HEK293 (cell line): ENCODE measurements at regions not wholly inside any gene's neighbourhood (a gene's known extent, or its start where the extent isn't known, plus 50 kb on each side); places are given as distances from the start of the nearest gene placed in this dataset.

Experiments
- CTCF ChIA-PET: fragments of 350-600 bp; formaldehyde crosslinking; extraction: SDS; loops from one replicate; lab custom pipeline; 2021; ENCODE audit warnings: antibody characterized with exemption; lab: Yijun Ruan, JAX
- POLR2A ChIA-PET: fragments of 300-600 bp; formaldehyde crosslinking; extraction: SDS; loops from one replicate; lab custom pipeline; 2020; ENCODE audit warnings: antibody characterized with exemption, inconsistent platforms; lab: Yijun Ruan, JAX
- H3K27ac ChIP-seq: fragments of 200-500 bp; sonication (Bioruptor generic); 2 replicates; pipeline ENCODE4 v1.5.1; 2014; ENCODE audit warnings: low read depth, low read length, control low read depth, inconsistent platforms; ENCODE audit errors: extremely low read depth
- H3K36me3 ChIP-seq, 2 experiments: fragments of 200-500 bp in 1 of 2; sonication (Bioruptor generic) in 1 of 2; 1 replicate in 1 of 2; 2 replicates in 1 of 2; pipeline ENCODE4 v1.5.1; 2014 to 2017; ENCODE audit warnings: inconsistent platforms in 2 of 2, low read length in 2 of 2; ENCODE audit not compliant: control insufficient read depth in 2 of 2, insufficient read depth in 1 of 2
- H3K4me1 ChIP-seq: fragments of 200-500 bp; sonication (Bioruptor generic); 2 replicates; pipeline ENCODE4 v1.5.1; 2014; ENCODE audit warnings: mild to moderate bottlenecking, low read length, inconsistent platforms; ENCODE audit not compliant: control insufficient read depth, insufficient read depth
- H3K4me3 ChIP-seq: 2 replicates; pipeline ENCODE4 v1.5.1; 2011; ENCODE audit warnings: low read depth, mild to moderate bottlenecking, control low read depth, low read length, moderate library complexity
- H3K9me3 ChIP-seq: fragments of 200-500 bp; sonication (Bioruptor generic); 2 replicates; pipeline ENCODE4 v1.5.1; 2014; ENCODE audit warnings: low read depth, low read length, inconsistent platforms; ENCODE audit not compliant: control insufficient read depth, insufficient read depth
- CTCF ChIP-seq: fragments of 450-650 bp; formaldehyde crosslinking; IDR thresholded peaks from 2 replicates; pipeline ENCODE4 v1.5.1; 2016; ENCODE audit warnings: missing biosample characterization, missing genetic modification characterization
- PBX3 ChIP-seq: sonication (generic); formaldehyde crosslinking; IDR thresholded peaks from 2 replicates; pipeline ENCODE4 v1.8.1; 2022; ENCODE audit warnings: mild to moderate bottlenecking, moderate library complexity, missing genetic modification reagents
- SCRT1 ChIP-seq: fragments of 450-650 bp; formaldehyde crosslinking; IDR thresholded peaks from 2 replicates; pipeline ENCODE4 v1.5.1; 2016; ENCODE audit warnings: missing biosample characterization, missing genetic modification characterization, borderline replicate concordance
- TCF7L2 ChIP-seq: IDR thresholded peaks from 2 replicates; pipeline ENCODE4 v1.6.1; 2011; ENCODE audit warnings: low read depth, mild to moderate bottlenecking, inconsistent platforms, low read length, moderate library complexity, borderline replicate concordance
- ZFP69B ChIP-seq: fragments of 450-650 bp; formaldehyde crosslinking; IDR thresholded peaks from 2 replicates; pipeline ENCODE4 v1.5.1; 2016; ENCODE audit warnings: missing biosample characterization, missing genetic modification characterization
- ZNF169 ChIP-seq: fragments of 450-650 bp; formaldehyde crosslinking; IDR thresholded peaks from 2 replicates; pipeline ENCODE4 v1.5.1; 2016; ENCODE audit warnings: missing biosample characterization, missing genetic modification characterization
- ZNF214 ChIP-seq: fragments of 450-650 bp; formaldehyde crosslinking; IDR thresholded peaks from 2 replicates; pipeline ENCODE4 v1.5.1; 2017; ENCODE audit warnings: missing biosample characterization, mild to moderate bottlenecking, missing genetic modification characterization, borderline replicate concordance
- ZNF239 ChIP-seq: fragments of 450-650 bp; formaldehyde crosslinking; IDR thresholded peaks from 2 replicates; pipeline ENCODE4 v1.5.1; 2016; ENCODE audit warnings: missing biosample characterization, missing genetic modification characterization
- ZNF266 ChIP-seq: fragments of 450-650 bp; formaldehyde crosslinking; IDR thresholded peaks from 2 replicates; pipeline ENCODE4 v1.5.1; 2016; ENCODE audit warnings: missing biosample characterization, missing genetic modification characterization, low read depth
- ZNF302 ChIP-seq: fragments of 450-650 bp; formaldehyde crosslinking; IDR thresholded peaks from 2 replicates; pipeline ENCODE4 v1.5.1; 2016; ENCODE audit warnings: missing biosample characterization, missing genetic modification characterization, low read depth
- ZNF341 ChIP-seq: fragments of 450-650 bp; formaldehyde crosslinking; IDR thresholded peaks from 2 replicates; pipeline ENCODE4; 2016; ENCODE audit warnings: low read depth, missing biosample characterization, missing genetic modification characterization
- ZNF366 ChIP-seq: fragments of 450-650 bp; formaldehyde crosslinking; conservative IDR thresholded peaks from 2 replicates; pipeline ENCODE4 v1.5.1; 2016; ENCODE audit warnings: missing biosample characterization, missing genetic modification characterization
- ZNF514 ChIP-seq: fragments of 450-650 bp; formaldehyde crosslinking; IDR thresholded peaks from 2 replicates; pipeline ENCODE4 v1.5.1; 2016; ENCODE audit warnings: missing biosample characterization, missing genetic modification characterization
- ZNF626 ChIP-seq: fragments of 450-650 bp; sonication (Bioruptor Pico); formaldehyde crosslinking; IDR thresholded peaks from 2 replicates; pipeline ENCODE4 v1.5.1; 2018; ENCODE audit warnings: missing biosample characterization, missing genetic modification characterization, inconsistent platforms
- ZNF776 ChIP-seq: fragments of 450-650 bp; formaldehyde crosslinking; IDR thresholded peaks from 2 replicates; pipeline ENCODE4 v1.5.0; 2017; ENCODE audit warnings: missing biosample characterization, missing genetic modification characterization, borderline replicate concordance
- TF ChIP-seq, protein P1 (sequence below): fragments of 450-650 bp; formaldehyde crosslinking; IDR thresholded peaks from 2 replicates; pipeline ENCODE4 v1.5.1; 2016; ENCODE audit warnings: missing biosample characterization, missing genetic modification characterization
- TF ChIP-seq, protein P2 (sequence below): fragments of 450-650 bp; formaldehyde crosslinking; IDR thresholded peaks from 2 replicates; pipeline ENCODE4 v1.5.1; 2016; ENCODE audit warnings: missing biosample characterization, missing genetic modification characterization
- TF ChIP-seq, protein P3 (sequence below): fragments of 450-650 bp; formaldehyde crosslinking; conservative IDR thresholded peaks from 2 replicates; pipeline ENCODE4 v1.5.1; 2016; ENCODE audit warnings: low read depth, missing biosample characterization, missing genetic modification characterization

GRCh38 chr2:60247471-60247870, 306.0 kb downstream of the BCL11A start (continued):
- TF ChIP-seq ZNF341 (tag by site-specific recombination) (no peak), SCRT1 (no peak), ZNF514 (tag by site-specific recombination) (no peak), TCF7L2 (no peak)
- TF ChIP-seq, protein P1, sequence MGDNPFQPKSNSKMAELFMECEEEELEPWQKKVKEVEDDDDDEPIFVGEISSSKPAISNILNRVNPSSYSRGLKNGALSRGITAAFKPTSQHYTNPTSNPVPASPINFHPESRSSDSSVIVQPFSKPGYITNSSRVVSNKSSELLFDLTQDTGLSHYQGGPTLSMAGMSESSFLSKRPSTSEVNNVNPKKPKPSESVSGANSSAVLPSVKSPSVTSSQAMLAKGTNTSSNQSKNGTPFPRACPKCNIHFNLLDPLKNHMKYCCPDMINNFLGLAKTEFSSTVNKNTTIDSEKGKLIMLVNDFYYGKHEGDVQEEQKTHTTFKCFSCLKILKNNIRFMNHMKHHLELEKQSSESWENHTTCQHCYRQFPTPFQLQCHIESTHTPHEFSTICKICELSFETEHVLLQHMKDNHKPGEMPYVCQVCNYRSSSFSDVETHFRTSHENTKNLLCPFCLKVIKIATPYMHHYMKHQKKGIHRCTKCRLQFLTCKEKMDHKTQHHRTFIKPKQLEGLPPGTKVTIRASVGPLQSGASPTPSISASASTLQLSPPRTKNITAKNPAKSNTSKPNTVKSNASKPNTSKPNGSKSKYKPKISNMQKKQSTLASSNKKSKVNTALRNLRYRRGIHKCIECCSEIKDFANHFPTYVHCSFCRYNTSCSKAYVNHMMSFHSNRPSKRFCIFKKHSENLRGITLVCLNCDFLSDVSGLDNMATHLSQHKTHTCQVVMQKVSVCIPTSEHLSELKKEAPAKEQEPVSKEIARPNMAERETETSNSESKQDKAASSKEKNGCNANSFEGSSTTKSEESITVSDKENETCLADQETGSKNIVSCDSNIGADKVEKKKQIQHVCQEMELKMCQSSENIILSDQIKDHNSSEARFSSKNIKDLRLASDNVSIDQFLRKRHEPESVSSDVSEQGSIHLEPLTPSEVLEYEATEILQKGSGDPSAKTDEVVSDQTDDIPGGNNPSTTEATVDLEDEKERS (tag by site-specific recombination): no peak

DNA sequence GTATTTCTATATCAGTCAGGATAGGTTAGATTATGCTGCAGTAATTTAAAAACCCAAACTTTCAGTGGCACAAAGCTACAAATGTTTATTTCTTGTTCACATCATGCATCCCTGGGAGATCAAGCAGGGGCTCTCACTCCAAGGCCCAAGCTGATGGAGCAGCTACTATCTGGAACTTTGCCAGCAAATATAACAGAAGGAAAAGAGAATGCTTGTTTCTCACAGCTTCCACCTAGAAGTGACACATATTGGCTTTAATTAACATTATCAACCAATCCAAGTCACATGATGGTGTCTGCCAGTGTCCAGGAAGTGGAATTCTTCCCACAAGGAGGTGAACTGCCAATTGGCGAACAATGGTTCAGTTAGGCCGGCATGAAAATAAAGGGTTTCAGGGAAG, 306.9 kb downstream of the BCL11A start:
- H3K4me1 ChIP-seq: no peaks in the 10 kb centered on the region
- H3K36me3 ChIP-seq: no peaks in the 10 kb centered on the region
- ChIA-PET CTCF (no interaction called here), POLR2A (no interaction called here)
- H3K27ac ChIP-seq: no peak overlapping the region
- H3K9me3 ChIP-seq: no peaks in the 10 kb centered on the region
- TF ChIP-seq ZNF366 (tag by site-specific recombination): no peak
- TF ChIP-seq PBX3: no peak
- TF ChIP-seq ZNF239 (tag by site-specific recombination): no peak
- no peak for TF ChIP-seq ZNF169
- TF ChIP-seq ZNF626 (tag by site-specific recombination): no peak
- no peak for TF ChIP-seq ZNF214
- TF ChIP-seq, protein P2, sequence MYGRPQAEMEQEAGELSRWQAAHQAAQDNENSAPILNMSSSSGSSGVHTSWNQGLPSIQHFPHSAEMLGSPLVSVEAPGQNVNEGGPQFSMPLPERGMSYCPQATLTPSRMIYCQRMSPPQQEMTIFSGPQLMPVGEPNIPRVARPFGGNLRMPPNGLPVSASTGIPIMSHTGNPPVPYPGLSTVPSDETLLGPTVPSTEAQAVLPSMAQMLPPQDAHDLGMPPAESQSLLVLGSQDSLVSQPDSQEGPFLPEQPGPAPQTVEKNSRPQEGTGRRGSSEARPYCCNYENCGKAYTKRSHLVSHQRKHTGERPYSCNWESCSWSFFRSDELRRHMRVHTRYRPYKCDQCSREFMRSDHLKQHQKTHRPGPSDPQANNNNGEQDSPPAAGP: no peak
- TF ChIP-seq ZNF776 (tag by site-specific recombination): no peak
- TF ChIP-seq, protein P1 (tag by site-specific recombination): no peak
- TF ChIP-seq CTCF (tag by site-specific recombination): no peak
- TF ChIP-seq ZNF302 (tag by site-specific recombination): no peak
- no peak for TF ChIP-seq ZFP69B (tag by site-specific recombination)
- TF ChIP-seq ZNF266 (tag by site-specific recombination): no peak
- TF ChIP-seq, protein P3, sequence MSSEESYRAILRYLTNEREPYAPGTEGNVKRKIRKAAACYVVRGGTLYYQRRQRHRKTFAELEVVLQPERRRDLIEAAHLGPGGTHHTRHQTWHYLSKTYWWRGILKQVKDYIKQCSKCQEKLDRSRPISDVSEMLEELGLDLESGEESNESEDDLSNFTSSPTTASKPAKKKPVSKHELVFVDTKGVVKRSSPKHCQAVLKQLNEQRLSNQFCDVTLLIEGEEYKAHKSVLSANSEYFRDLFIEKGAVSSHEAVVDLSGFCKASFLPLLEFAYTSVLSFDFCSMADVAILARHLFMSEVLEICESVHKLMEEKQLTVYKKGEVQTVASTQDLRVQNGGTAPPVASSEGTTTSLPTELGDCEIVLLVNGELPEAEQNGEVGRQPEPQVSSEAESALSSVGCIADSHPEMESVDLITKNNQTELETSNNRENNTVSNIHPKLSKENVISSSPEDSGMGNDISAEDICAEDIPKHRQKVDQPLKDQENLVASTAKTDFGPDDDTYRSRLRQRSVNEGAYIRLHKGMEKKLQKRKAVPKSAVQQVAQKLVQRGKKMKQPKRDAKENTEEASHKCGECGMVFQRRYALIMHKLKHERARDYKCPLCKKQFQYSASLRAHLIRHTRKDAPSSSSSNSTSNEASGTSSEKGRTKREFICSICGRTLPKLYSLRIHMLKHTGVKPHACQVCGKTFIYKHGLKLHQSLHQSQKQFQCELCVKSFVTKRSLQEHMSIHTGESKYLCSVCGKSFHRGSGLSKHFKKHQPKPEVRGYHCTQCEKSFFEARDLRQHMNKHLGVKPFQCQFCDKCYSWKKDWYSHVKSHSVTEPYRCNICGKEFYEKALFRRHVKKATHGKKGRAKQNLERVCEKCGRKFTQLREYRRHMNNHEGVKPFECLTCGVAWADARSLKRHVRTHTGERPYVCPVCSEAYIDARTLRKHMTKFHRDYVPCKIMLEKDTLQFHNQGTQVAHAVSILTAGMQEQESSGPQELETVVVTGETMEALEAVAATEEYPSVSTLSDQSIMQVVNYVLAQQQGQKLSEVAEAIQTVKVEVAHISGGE (tag by site-specific recombination): no peak
- H3K4me3 ChIP-seq: no peak overlapping the region
